ENCODE measurements at regions not wholly inside any gene's neighbourhood (a gene's known extent, or its start where the extent isn't known, plus 50 kb on each side); places are given as distances from the start of the nearest gene placed in this dataset.

DNA sequence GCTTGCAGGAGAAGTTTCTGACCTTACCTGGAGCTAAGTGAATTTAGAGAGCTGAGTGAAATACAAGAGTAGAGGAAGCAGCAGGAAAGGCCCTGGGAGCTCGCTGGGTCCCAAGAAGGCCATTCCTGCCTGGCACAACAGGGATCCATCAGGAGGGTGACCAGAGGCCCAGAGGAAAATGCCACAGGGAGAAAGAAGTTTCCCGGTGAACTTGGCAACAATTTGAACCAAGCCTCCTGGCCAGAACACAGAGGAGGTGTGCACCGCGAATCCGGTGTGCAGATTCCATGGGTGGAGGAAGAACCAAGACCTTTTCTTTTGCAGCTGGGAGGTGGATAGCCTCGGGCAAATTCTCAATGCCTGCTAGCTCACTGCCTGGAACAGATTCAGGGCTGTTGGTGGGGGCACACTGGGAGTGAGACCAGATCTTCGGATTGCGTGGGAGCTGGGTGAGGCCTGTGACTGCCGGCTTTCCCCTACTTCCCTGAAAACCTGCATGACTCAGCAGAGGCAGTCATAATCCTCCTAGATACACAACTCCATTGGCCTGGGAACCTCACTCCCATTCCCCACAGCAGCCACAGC, 1850.9 kb upstream of the NUDT12 start:
- no peak for DNase-seq

GRCh38 chr5:105409695-105410094, 1847.1 kb upstream of the NUDT12 start:
- DNase-seq = no peak

DNA sequence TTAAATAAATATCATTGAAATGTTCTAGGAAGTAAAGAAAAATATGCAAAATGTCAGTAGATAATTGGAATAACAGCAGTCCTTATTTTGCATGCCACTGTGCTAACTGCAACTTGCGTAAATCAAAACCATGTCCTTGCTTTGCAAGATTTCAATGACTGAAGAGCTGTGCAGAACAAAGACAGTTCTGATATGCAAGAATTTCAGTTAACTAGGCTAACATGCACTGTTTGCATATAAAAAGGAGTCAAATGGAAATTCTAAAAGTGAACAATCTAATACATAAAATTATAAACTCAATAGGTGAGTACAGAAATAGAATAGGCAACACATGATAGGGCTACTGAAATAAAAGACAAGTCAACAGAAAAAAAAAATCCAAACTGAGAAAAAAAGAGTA, 1844.6 kb upstream of the NUDT12 start:
- DNase-seq = no peak

DNA sequence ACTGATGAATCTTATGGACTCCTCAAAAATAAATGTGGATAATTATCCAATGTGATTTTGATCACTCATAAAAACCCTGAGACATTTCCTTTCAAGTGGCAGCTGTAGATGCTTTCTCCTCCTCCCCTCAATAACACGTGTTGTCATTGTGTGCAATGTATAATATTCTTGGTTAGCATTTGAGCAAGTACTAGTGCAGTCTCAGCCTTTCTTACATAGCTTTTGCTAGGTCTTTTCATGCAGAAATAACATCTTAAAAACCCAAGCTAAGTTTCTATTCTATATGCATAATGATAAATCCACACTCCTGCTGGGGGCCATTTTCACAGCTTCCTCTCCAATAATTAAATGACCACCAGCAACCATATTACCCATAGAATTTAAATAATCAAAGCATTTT, 1835.2 kb upstream of the NUDT12 start:
- no peak for DNase-seq

GRCh38 chr5:105392710-105393149, 1830.1 kb upstream of the NUDT12 start:
- no peak for DNase-seq

- DNase-seq = no peak
These were observed 1829.6 kb upstream of the NUDT12 start for GRCh38 chr5:105392122-105392709.

DNA sequence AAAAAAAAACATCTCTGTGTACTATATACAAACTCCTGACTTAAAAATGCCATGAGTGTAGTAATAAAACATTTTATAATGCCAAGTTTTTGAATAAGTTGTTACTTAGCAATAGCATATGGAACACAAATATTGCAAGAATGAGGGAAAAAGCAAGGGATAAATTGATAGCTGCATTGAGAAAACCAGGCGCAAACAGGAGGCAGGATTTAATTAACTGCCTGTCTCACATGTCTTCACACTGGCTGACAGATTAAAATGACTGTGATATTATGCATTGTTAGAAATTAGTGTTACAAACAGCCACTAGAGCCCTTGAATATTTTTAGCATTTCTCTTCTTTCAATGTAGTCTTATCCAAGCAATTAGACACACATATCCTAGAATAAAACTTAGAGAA, 1817.5 kb upstream of the NUDT12 start:
- no peak for DNase-seq

DNA sequence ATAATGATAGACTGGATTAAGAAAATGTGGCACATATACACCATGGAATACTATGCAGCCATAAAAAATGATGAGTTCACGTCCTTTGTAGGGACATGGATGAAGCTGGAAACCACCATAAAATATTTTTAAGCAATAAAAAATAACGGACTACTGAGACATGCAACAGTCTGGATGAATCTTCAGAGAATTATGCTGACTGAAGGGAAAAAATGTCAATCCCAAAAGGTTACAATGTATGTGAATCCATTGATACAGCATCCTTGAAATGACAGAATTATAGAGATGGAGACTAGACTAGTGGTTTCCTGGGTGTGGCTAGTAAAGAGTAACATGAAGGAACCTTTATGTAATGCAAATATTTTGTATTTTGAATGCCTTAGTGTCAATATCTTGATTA, 1808.6 kb upstream of the NUDT12 start:
- no peak for DNase-seq

- DNase-seq = no peak
These were observed 1788.0 kb upstream of the NUDT12 start for GRCh38 chr5:105350486-105351140.

DNA sequence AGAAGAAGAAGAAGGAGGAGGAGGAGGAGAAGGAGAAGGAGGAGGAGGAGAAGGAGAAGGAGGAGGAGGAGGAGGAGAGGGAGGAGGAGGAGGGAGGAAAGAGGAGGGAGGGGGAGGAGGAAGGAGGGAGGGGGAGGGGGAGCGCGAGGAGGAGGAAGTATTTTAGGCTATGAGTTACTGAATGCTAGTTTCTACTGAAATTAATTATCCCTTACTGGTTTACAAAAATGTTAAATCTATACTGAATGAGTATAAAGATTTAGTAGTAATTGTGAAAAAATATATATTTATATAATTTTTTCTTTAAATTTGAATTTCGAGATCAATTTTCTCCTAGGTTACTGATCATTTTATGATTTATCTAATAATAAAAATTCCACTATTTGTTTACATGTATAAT, 1769.0 kb upstream of the NUDT12 start:
- no peak for DNase-seq

DNA sequence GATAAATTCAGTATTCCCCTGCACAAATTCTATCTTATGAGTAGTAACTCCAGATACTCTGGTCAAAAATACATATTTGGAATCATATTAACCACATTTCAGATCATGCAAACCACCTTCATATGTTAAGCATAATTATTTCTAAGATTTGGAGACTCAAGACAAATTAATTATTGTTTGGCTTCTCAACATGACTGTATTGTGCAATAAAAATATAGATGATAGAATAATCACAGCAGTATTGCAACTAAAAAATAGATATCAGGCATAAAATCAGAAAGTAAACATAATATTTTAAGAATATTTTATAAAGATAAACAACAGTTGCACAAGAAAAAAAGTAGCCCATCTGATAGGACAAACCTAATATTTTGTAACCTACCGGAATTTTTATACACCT, 1767.6 kb upstream of the NUDT12 start:
- no peak for DNase-seq

GRCh38 chr5:105304859-105305258, 1742.3 kb upstream of the NUDT12 start:
- DNase-seq = no peak

GRCh38 chr5:105288946-105289345, 1726.4 kb upstream of the NUDT12 start:
- DNase-seq = no peak

DNA sequence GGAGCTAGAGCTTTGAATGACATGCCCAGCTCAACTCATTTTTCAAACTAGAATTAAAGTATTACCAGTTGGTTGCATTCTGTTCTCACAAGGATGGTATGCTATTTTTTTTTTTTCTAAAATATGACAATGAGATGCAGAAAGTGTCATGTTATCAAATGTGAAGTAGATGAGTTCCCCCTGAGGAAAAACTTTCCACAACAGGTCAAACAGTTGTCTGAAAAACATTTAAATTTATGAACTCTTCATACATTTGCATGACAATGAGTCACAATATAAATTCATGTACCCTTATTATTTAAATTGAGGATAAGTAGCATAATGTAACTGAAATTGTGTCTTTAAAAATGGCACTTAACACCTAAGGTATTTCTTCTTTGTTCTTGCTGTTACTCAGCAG, 1720.5 kb upstream of the NUDT12 start:
- no peak for DNase-seq

DNA sequence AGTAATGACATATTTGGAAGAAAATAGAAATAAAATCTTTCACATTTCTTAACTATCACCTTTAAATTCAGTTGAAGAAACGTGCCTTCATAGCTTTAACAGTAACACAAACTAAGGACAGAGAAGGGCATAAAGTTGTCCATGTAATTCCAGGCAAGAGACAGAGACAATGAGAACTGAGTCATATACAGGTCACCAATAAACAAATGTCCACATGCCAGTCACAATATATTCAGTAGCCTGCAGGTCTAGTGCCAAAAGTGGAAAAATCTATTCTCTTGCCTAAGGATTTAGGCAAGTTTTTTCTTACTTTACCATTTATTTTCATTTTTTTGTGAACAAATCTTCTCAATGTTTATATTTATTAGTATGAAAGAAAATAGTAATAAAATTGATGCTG, 1711.5 kb upstream of the NUDT12 start:
- no peak for DNase-seq

GRCh38 chr5:105263515-105263914, 1700.9 kb upstream of the NUDT12 start:
- no peak for DNase-seq

DNA sequence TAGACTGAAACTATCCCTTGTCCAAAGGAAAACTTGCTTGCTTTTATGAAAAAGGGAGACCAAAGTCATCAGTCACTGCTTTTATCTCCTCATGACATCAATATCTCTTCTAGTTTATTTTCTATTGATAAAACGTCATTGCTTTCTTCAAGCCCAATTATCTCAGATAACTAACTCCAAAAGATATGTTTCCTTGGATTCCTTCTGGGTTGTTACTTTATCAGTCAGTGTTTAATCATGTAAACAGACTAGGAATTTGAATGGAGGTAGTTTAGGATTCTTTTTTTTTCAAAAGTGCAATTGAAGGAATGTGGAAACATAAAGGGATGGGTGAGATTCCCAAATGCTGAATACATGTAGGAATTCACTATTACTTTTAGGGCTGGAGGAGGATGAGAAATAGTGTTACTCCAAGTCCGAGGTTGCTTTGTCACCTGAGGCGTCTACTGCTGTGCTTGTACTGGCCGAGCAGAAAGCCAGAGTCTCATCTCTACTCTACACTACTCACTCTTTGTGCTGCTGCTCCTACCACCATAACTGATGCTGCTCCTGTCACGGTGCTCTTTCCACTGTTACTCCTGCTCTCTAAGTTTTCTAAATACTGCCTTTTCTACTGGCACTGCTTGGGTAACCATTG, 1697.1 kb upstream of the NUDT12 start:
- no peak for DNase-seq

DNA sequence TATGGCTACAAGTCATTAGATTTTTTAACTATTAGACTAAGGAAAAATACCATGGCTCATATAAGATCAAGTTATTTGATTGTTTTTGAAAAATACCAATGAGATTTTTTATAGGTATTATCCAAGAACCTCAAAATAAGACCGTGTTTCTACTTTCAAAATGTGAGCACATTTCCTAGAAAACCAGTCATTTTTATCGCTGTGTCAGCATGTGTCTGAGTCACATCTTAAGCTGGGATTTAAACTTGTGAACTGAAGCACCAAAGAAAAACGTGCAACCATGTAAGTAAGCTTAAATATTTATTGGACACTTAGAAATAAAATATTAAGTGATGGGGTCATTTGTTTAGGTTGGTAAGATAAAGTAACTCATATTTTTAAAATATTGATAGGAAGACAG, 1676.0 kb upstream of the NUDT12 start:
- DNase-seq = no peak

DNA sequence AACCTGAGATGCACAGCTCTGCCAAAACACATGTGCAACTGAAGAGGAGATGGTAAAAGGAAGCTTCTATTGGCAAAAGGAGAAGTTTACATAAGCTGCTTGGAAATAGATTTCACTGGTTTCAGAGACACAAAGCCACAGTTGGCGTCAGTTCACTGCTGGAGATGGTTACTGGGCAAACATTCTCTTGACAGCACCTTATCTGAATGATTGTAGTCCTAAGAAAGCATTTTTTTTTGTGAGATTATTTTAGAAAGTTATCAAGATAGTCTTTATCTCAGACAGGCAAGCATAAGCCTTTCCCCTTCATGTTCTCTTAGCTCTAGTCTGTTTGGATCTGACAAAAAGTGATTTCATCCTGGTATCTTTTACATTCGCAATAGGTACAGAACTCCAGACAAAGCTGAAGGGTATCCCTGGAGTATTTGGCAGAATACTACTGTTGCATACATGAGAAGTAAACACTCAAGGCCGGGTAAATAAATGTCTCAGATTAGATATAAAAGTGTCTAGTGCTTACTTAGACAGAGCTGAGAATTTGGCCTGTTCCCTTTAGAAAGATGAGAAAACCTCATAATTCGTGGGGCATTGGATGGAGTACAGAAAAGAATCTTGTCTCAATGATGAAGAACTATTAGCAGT, 1668.0 kb upstream of the NUDT12 start:
- DNase-seq = no peak

DNA sequence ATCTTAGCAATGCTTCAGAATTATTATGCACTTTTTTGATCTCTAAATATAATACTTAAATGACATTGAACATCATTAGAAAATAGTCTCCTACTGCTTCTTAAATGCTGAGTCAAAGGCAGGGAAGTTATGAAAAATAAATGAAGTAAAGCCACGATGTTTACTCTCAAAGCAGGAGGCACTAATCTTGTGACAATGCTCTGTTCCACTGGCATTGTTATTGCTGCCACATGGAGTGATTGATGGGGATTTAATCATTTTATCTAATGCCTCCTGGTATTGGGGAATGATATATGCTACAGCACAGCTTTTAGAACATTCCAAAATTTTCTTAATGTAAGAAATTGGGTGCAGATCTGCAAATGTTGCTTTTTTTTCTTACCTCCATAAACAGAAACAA, 1655.4 kb upstream of the NUDT12 start:
- no peak for DNase-seq

DNA sequence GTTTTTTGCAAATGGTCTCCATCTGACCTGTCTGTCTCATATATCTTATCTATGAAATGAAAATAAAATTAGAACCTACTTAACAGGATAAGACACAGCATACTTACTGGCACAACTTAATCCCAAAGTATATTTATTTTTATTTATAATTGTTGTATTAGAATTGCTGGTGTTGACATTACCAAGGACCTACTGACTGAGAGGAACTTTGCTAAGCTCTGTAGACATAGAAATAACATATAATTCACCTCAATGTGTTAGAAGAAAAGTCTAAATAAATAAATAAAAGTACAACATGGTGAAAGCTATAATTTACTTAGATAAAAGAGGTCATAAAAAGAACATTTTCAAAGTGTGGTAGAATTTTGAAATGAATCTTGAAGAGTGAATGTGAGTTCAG, 1650.5 kb upstream of the NUDT12 start:
- DNase-seq = no peak

DNA sequence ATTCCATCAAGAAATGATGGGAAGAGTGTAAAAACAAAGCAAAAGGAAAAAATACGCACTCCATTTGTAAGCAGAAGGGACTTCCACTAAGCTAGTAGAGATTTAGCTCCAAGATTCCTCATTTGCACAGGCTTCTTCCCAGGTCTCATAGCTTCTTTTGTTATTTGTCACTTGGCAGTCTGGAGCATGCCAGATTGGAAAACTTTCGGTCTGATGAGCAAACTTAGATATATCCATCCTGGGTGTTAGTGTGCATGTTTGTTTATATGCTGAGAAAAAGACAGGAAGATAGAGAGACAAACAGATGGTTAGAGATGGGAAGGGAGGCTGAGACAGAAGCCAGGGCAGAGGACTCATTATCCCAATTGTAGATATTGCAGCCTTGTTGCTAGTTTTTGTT, 1644.5 kb upstream of the NUDT12 start:
- no peak for DNase-seq

DNA sequence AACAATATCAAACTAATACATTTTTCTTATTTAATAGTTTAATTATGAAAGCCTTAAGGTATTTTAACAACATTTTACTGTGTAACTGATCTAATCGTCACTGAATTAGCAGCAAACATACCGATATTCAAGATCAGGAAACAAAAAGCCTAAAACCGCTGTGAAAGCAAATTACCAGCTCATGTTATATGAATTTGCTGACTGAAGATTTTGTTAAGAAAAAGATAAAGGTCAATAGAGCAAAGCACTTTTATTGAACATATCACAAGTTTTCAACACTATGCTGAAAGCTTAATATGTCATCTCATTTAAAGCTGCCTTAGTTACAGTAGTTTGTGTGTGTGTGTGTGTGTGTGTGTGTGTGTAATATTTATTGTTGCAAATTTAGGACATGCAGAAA, 1634.9 kb upstream of the NUDT12 start:
- DNase-seq = no peak
